DMS153 treated with DMSO at 0.1 percent for 48 hours (cell line): ENCODE measurements at regions not wholly inside any gene's neighbourhood (a gene's known extent, or its start where the extent isn't known, plus 50 kb on each side); places are given as distances from the start of the nearest gene placed in this dataset.
"Not testable (repeated sequence)": the region's sequence is repeated elsewhere in the genome, so short reads cannot be mapped to it uniquely, and the experiment has no call there.

Source experiments
- DNase-seq: peaks from one replicate; lab custom pipeline; 2025; ENCODE audit not compliant: unreplicated experiment; lab: John Stamatoyannopoulos, UW

- no peak for DNase-seq
Observed at GRCh38 chr6:80531681-80532619, 425.5 kb downstream of the BCKDHB start.

- no peak for DNase-seq
Observed at GRCh38 chr6:80530103-80530502, 423.6 kb downstream of the BCKDHB start.

- DNase-seq, result no peak
Observed at GRCh38 chr6:80528115-80528514, 421.6 kb downstream of the BCKDHB start.

GRCh38 chr6:80527552-80528052 lies 421.1 kb downstream of the BCKDHB start:
- peak; percentile 99 for DNase-seq

GRCh38 chr6:80523531-80523997 lies 417.1 kb downstream of the BCKDHB start:
- peak; percentile 97 for DNase-seq

- no peak for DNase-seq
Observed at GRCh38 chr6:80523010-80523409, 416.5 kb downstream of the BCKDHB start.

- no peak for DNase-seq
Observed at GRCh38 chr6:80522576-80522975, 416.1 kb downstream of the BCKDHB start.

- DNase-seq, result no peak
Observed at GRCh38 chr6:80519811-80520594, 413.5 kb downstream of the BCKDHB start.

GRCh38 chr6:80517525-80517924 lies 411.1 kb downstream of the BCKDHB start:
- DNase-seq, result no peak

- not testable (repeated sequence) for DNase-seq
Observed at GRCh38 chr6:80510521-80510920, 404.1 kb downstream of the BCKDHB start.

GRCh38 chr6:80508885-80509630 lies 402.6 kb downstream of the BCKDHB start:
- DNase-seq, result no peak

GRCh38 chr6:80504882-80505281 lies 398.4 kb downstream of the BCKDHB start:
- DNase-seq, result no peak

- no peak for DNase-seq
Observed at GRCh38 chr6:80503660-80504059, 397.2 kb downstream of the BCKDHB start.

GRCh38 chr6:80502871-80503270 lies 396.4 kb downstream of the BCKDHB start:
- DNase-seq, result no peak

- no peak for DNase-seq
Observed at GRCh38 chr6:80501636-80502035, 395.2 kb downstream of the BCKDHB start.

- not testable (repeated sequence) for DNase-seq
Observed at GRCh38 chr6:80497696-80498486, 391.4 kb downstream of the BCKDHB start.

- DNase-seq, result no peak
Observed at GRCh38 chr6:80489911-80490635, 383.6 kb downstream of the BCKDHB start.

GRCh38 chr6:80488190-80488589 lies 381.7 kb downstream of the BCKDHB start:
- DNase-seq, result no peak

- not testable (repeated sequence) for DNase-seq
Observed at GRCh38 chr6:80485494-80485893, 379.0 kb downstream of the BCKDHB start.
